GM19438 (cell line): ENCODE measurements at regions not wholly inside any gene's neighbourhood (a gene's known extent, or its start where the extent isn't known, plus 50 kb on each side); places are given as distances from the start of the nearest gene placed in this dataset.

Source experiments
- ATAC-seq: cut with Tn5 transposase; IDR thresholded peaks from one replicate; pipeline ENCODE4 v1.9.1; 2021; ENCODE audit warnings: low read depth; ENCODE audit not compliant: unreplicated experiment

GRCh38 chr6:163671791-163672190, 257.3 kb downstream of the QKI start:
- ATAC-seq: no peak

GRCh38 chr6:163671355-163671754, 256.8 kb downstream of the QKI start:
- no peak for ATAC-seq

- no peak for ATAC-seq
Observed at GRCh38 chr6:163670336-163670735, 255.8 kb downstream of the QKI start.

- ATAC-seq: peak; percentile 59
Observed at GRCh38 chr6:163668061-163668426, 253.5 kb downstream of the QKI start.

GRCh38 chr6:163667372-163668060, 253.0 kb downstream of the QKI start:
- peak; percentile 96 for ATAC-seq

- ATAC-seq: no peak
Observed at GRCh38 chr6:163665464-163665863, 250.9 kb downstream of the QKI start.

GRCh38 chr6:163663575-163663974, 249.1 kb downstream of the QKI start:
- no peak for ATAC-seq

- no peak for ATAC-seq
Observed at GRCh38 chr6:163662604-163663225, 248.2 kb downstream of the QKI start.

GRCh38 chr6:163661272-163661671, 246.8 kb downstream of the QKI start:
- ATAC-seq: peak; percentile 99

- no peak for ATAC-seq
Observed at GRCh38 chr6:163659803-163660202, 245.3 kb downstream of the QKI start.

- ATAC-seq: no peak
Observed at GRCh38 chr6:163655217-163656121, 241.0 kb downstream of the QKI start.

GRCh38 chr6:163651915-163652668, 237.6 kb downstream of the QKI start:
- no peak for ATAC-seq

GRCh38 chr6:163651426-163651825, 236.9 kb downstream of the QKI start:
- no peak for ATAC-seq

GRCh38 chr6:163648868-163649267, 234.3 kb downstream of the QKI start:
- no peak for ATAC-seq

GRCh38 chr6:163647624-163648023, 233.1 kb downstream of the QKI start:
- ATAC-seq: no peak

GRCh38 chr6:163646866-163647265, 232.3 kb downstream of the QKI start:
- no peak for ATAC-seq

- ATAC-seq: no peak
Observed at GRCh38 chr6:163646133-163646532, 231.6 kb downstream of the QKI start.

GRCh38 chr6:163645560-163645959, 231.0 kb downstream of the QKI start:
- ATAC-seq: no peak

- ATAC-seq: no peak
Observed at GRCh38 chr6:163643866-163644265, 229.3 kb downstream of the QKI start.

- no peak for ATAC-seq
Observed at GRCh38 chr6:163641706-163642105, 227.2 kb downstream of the QKI start.

GRCh38 chr6:163640641-163641040, 226.1 kb downstream of the QKI start:
- ATAC-seq: no peak
